C4-2B (cell line): ENCODE measurements at regions not wholly inside any gene's neighbourhood (a gene's known extent, or its start where the extent isn't known, plus 50 kb on each side); places are given as distances from the start of the nearest gene placed in this dataset.

Source experiments
- ZFX ChIP-seq: fragments of 450-650 bp; IDR thresholded peaks from 2 replicates; pipeline ENCODE4 v1.6.1; 2017
- TF ChIP-seq, protein P1 (sequence below): fragments of 450-650 bp; conservative IDR thresholded peaks from 2 replicates; pipeline ENCODE4 v1.5.1; 2017; ENCODE audit warnings: mild to moderate bottlenecking

DNA sequence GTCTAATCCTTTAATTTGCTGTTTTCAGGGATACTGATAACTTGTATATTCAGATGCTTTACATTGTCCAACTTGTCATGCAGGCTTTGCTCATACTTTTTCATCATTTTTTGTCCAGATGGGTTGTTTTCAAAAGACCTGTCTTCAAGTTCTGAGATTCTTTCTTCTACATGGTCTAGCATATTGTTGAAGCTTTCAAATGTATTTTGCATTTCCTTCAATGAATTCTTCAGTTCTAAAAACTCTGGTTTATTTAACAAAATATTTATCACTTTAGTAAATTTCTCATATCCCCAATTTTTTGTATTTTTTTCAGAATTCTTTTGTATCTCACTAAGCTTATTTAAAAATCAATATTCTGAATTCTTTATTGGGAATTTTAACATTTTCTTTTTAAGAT, 388.3 kb upstream of the IL12A start:
- TF ChIP-seq, protein P1, sequence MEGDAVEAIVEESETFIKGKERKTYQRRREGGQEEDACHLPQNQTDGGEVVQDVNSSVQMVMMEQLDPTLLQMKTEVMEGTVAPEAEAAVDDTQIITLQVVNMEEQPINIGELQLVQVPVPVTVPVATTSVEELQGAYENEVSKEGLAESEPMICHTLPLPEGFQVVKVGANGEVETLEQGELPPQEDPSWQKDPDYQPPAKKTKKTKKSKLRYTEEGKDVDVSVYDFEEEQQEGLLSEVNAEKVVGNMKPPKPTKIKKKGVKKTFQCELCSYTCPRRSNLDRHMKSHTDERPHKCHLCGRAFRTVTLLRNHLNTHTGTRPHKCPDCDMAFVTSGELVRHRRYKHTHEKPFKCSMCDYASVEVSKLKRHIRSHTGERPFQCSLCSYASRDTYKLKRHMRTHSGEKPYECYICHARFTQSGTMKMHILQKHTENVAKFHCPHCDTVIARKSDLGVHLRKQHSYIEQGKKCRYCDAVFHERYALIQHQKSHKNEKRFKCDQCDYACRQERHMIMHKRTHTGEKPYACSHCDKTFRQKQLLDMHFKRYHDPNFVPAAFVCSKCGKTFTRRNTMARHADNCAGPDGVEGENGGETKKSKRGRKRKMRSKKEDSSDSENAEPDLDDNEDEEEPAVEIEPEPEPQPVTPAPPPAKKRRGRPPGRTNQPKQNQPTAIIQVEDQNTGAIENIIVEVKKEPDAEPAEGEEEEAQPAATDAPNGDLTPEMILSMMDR = no peak
- no peak for TF ChIP-seq ZFX
